Epithelial cell of esophagus (primary cell): ENCODE measurements at regions not wholly inside any gene's neighbourhood (a gene's known extent, or its start where the extent isn't known, plus 50 kb on each side); places are given as distances from the start of the nearest gene placed in this dataset.

Experiments used
- DNase-seq: peaks from one replicate; pipeline ENCODE4 v3.0.0; 2010; ENCODE audit warnings: low read depth
- H3K4me3 ChIP-seq: 2 replicates; pipeline ENCODE4 v1.5.1; 2011; ENCODE audit warnings: mild to moderate bottlenecking, low read length, control low read depth
- TF ChIP-seq, protein P1 (sequence below): IDR thresholded peaks from 2 replicates; pipeline ENCODE4 v1.5.1; 2011; ENCODE audit warnings: low read depth, mild to moderate bottlenecking, low read length, control low read depth, inconsistent platforms; ENCODE audit not compliant: insufficient read depth; ENCODE audit errors: missing control alignments

DNA sequence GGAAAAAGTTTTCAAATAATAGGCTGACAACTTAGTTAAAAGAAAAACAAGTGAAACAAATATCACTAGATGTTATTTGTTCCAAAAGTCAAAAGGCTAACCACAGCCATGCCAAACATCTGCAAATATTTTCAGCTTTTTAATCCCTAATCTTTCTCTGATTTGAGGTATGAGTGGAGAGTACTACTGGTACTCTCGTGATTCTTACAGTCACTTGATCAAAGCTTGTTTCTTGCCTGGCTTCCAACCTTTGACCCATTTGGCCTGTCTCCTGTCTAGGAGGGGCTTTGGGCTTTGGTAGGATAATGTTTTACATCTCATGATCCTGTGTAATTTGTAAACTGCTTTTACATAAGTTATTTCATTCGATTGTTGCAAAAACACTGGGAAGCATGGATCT is 301.8 kb upstream of the SORL1-AS1 start:
- TF ChIP-seq, protein P1, sequence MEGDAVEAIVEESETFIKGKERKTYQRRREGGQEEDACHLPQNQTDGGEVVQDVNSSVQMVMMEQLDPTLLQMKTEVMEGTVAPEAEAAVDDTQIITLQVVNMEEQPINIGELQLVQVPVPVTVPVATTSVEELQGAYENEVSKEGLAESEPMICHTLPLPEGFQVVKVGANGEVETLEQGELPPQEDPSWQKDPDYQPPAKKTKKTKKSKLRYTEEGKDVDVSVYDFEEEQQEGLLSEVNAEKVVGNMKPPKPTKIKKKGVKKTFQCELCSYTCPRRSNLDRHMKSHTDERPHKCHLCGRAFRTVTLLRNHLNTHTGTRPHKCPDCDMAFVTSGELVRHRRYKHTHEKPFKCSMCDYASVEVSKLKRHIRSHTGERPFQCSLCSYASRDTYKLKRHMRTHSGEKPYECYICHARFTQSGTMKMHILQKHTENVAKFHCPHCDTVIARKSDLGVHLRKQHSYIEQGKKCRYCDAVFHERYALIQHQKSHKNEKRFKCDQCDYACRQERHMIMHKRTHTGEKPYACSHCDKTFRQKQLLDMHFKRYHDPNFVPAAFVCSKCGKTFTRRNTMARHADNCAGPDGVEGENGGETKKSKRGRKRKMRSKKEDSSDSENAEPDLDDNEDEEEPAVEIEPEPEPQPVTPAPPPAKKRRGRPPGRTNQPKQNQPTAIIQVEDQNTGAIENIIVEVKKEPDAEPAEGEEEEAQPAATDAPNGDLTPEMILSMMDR, result no peak
- no peak for DNase-seq
- no peak overlapping the region for H3K4me3 ChIP-seq

DNA sequence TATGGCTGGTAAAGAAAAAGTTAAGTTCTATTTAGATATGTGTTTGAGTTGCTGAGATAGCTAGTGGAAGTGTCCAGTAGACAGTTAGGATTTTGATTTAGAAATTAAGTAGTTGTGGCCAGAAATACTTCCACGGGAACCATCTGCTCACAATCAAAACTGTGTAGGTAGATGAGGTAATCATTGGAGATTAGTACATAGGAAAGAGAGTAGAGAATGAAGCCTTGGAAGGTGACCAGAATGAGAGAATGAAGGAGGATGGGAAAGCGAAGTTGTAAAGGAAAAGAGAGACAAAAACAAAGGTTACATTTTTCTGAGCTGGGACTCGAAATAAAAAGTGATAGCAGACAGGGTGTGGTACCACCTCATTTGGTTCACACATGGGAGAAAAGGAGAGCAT is 296.9 kb upstream of the SORL1-AS1 start:
- DNase-seq, result no peak
- TF ChIP-seq, protein P1, result no peak
- H3K4me3 ChIP-seq, result no peak overlapping the region

DNA sequence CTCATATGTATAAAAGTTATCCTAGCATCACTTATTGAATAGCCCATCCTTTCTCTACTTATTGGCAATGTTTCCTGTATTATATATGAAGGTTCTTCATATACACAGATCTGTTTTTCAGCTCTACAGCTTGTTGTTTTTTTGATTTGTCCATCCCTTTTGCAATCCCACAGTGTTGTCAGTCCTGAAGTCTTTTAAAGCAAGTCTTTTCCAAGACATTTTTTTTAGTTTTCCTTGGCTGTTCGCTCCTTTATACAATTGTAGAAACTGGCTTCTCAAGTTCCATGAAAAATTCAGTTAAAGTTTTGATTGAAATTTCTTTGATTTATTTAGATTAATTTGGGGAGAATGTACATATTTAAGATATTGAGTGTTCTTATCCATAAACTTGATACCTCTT is 295.3 kb upstream of the SORL1-AS1 start:
- DNase-seq, result no peak
- TF ChIP-seq, protein P1, result no peak

DNA sequence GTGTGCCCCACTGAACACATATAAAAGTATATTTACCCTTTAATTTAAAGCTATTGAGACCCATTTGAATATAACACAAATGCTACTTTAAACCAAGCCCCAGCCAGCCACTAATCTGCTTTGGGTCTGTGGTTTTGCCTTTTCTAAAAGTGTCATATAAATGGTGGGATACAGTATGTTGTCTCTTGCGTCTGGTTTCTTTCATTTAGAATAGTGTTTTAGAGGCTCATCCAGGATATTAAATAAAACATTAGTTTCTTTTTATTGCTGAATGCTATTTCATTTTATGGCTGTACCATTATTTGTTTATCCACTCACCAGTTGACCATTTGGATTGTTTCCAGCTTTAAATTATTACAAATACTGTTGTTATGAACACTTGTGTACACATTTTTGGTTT is 290.5 kb upstream of the SORL1-AS1 start:
- H3K4me3 ChIP-seq, result no peak overlapping the region
- DNase-seq, result no peak
- TF ChIP-seq, protein P1, result no peak

More for the DNA sequence above, 295.3 kb upstream of the SORL1-AS1 start:
- no peak overlapping the region for H3K4me3 ChIP-seq

DNA sequence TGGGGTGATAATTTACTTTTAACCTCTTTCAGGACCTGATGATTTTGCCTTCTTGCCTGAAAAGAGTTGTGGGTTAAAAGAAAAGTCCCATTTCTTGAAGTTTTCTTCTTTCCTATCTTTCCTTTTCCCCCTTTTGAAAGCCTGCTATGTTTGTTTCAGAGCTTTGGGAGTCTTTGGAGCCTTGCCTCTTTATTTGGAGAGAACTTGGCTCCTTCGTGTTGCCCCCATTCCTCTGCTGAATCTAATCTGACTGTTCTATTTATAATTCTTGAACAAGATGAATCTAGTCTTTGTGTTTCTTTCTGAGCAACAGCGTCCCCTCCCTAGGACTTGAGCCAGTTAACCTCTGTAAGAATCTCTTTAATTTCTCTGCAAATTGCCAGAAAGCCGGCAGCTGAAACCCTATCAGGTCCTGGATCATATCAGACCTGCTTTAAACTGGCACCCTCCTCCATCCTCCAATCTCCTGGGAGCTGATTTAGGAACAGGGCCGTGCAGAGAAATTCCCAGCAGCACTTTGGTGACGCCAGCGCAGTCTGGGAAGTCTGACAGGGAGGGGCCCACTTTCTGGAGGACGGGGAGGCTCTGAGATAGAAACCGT is 289.1 kb upstream of the SORL1-AS1 start:
- TF ChIP-seq, protein P1, result no peak
- H3K4me3 ChIP-seq, result no peak overlapping the region
- DNase-seq, result no peak

DNA sequence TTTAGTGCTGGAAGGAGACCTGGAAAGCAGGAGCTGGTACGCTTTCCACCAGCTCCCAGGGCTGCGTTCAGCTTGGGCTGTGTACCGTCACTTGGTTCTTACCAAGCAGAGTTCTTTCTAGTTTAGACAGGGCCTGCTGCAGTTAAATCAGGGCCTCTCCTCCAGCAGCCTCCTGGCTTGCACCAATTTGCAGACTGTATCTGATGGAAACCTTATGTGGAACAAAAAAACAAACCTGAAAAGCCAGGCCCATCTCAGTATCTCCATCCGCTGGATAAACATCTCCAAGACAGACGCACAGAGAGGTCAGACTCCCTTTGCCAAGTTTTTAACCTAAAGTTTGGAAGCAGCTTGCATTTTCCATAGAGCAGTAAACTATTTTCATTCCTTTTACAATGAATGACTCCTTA is 288.6 kb upstream of the SORL1-AS1 start:
- H3K4me3 ChIP-seq, result no peak overlapping the region
- TF ChIP-seq, protein P1, result no peak
- DNase-seq, result no peak

DNA sequence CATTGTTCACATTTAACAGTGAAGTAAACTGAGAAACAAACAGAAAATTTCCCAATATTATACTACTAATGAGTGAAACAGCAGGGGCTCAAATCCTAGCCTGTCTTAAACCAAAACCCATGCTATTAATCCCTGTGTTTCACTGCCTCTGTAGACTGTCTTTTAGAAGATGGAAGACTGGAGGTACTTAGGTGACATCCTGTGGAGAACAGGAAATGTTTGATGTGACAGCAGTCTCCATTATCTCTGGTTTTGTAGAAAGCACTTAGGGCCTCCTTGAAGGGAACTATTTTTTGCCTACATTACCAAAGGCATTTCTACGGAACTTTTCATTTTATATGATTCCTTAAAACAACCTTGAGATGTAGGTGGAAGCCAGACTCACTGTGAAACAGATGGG is 288.1 kb upstream of the SORL1-AS1 start:
- DNase-seq, result no peak
- TF ChIP-seq, protein P1, result no peak
- H3K4me3 ChIP-seq, result no peak overlapping the region
